ENCODE measurements at regions not wholly inside any gene's neighbourhood (a gene's known extent, or its start where the extent isn't known, plus 50 kb on each side); places are given as distances from the start of the nearest gene placed in this dataset.

DNA sequence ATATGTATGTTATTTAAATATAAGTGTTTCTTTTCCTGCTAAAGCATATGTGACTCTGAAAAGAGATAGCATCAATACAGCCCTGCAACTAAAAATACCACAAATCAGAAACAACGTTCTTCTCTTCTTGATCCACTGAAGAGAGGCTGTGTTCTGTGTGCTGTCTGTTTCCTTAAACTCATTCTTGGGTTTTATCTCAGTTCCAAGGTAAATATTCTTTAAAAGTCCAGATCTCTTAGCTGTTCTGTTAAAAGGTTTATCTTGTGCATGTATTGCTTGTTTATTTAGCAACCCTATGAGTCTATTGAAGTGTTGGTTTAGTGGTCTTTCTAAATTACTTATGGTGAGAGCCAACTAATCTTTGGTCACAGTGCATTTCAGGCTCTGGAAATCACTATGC lies 173.3 kb upstream of the NT5C1B start (continued):
- no peak for TF ChIP-seq NR2F1 (CRISPR knock-in tag; IDR thresholded peaks at IDR 0.05)
- TF ChIP-seq, protein P1, sequence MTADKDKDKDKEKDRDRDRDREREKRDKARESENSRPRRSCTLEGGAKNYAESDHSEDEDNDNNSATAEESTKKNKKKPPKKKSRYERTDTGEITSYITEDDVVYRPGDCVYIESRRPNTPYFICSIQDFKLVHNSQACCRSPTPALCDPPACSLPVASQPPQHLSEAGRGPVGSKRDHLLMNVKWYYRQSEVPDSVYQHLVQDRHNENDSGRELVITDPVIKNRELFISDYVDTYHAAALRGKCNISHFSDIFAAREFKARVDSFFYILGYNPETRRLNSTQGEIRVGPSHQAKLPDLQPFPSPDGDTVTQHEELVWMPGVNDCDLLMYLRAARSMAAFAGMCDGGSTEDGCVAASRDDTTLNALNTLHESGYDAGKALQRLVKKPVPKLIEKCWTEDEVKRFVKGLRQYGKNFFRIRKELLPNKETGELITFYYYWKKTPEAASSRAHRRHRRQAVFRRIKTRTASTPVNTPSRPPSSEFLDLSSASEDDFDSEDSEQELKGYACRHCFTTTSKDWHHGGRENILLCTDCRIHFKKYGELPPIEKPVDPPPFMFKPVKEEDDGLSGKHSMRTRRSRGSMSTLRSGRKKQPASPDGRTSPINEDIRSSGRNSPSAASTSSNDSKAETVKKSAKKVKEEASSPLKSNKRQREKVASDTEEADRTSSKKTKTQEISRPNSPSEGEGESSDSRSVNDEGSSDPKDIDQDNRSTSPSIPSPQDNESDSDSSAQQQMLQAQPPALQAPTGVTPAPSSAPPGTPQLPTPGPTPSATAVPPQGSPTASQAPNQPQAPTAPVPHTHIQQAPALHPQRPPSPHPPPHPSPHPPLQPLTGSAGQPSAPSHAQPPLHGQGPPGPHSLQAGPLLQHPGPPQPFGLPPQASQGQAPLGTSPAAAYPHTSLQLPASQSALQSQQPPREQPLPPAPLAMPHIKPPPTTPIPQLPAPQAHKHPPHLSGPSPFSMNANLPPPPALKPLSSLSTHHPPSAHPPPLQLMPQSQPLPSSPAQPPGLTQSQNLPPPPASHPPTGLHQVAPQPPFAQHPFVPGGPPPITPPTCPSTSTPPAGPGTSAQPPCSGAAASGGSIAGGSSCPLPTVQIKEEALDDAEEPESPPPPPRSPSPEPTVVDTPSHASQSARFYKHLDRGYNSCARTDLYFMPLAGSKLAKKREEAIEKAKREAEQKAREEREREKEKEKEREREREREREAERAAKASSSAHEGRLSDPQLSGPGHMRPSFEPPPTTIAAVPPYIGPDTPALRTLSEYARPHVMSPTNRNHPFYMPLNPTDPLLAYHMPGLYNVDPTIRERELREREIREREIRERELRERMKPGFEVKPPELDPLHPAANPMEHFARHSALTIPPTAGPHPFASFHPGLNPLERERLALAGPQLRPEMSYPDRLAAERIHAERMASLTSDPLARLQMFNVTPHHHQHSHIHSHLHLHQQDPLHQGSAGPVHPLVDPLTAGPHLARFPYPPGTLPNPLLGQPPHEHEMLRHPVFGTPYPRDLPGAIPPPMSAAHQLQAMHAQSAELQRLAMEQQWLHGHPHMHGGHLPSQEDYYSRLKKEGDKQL (CRISPR knock-in tag; IDR thresholded peaks at IDR 0.05; ENCODE audit: low read depth): peak; percentile 57; the same call in 1 of the 2 replicates
- no peak for TF ChIP-seq SCMH1 (CRISPR knock-in tag; IDR thresholded peaks at IDR 0.05; ENCODE audit: borderline replicate concordance)
- TF ChIP-seq, protein P2, sequence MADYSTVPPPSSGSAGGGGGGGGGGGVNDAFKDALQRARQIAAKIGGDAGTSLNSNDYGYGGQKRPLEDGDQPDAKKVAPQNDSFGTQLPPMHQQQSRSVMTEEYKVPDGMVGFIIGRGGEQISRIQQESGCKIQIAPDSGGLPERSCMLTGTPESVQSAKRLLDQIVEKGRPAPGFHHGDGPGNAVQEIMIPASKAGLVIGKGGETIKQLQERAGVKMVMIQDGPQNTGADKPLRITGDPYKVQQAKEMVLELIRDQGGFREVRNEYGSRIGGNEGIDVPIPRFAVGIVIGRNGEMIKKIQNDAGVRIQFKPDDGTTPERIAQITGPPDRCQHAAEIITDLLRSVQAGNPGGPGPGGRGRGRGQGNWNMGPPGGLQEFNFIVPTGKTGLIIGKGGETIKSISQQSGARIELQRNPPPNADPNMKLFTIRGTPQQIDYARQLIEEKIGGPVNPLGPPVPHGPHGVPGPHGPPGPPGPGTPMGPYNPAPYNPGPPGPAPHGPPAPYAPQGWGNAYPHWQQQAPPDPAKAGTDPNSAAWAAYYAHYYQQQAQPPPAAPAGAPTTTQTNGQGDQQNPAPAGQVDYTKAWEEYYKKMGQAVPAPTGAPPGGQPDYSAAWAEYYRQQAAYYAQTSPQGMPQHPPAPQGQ (CRISPR knock-in tag; IDR thresholded peaks at IDR 0.05; ENCODE audit: borderline replicate concordance): no peak
- TF ChIP-seq, protein P3, sequence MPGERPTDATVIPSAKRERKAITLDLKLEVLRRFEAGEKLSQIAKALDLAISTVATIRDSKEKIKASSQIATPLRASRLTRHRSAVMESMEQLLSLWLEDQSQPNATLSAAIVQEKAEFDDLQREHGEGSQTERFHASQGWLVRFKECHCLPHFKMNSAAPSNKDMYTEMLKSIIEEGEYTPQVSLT (CRISPR knock-in tag; IDR thresholded peaks at IDR 0.05; ENCODE audit: borderline replicate concordance, low read depth): no peak
- no peak for TF ChIP-seq ZNF3 (CRISPR knock-in tag; IDR thresholded peaks at IDR 0.05)
- TF ChIP-seq ZNF329 (CRISPR knock-in tag; IDR thresholded peaks at IDR 0.05; ENCODE audit: low read depth): no peak
- TF ChIP-seq ZNF292 (CRISPR knock-in tag; IDR thresholded peaks at IDR 0.05; ENCODE audit: borderline replicate concordance, low read depth): no peak
- no peak for TF ChIP-seq CREM (IDR thresholded peaks at IDR 0.05)
- no peak for TF ChIP-seq CREM (CRISPR knock-in tag; IDR thresholded peaks at IDR 0.05)
